Astrocyte (in vitro differentiated cells and primary cell): ENCODE measurements at regions not wholly inside any gene's neighbourhood (a gene's known extent, or its start where the extent isn't known, plus 50 kb on each side); places are given as distances from the start of the nearest gene placed in this dataset.

ENCODE experiments used
- DNase-seq: peaks from one replicate; pipeline ENCODE4 v3.0.0-alpha.2; 2010; ENCODE audit warnings: low read depth
- FAIRE-seq: peaks from 2 replicates; lab custom pipeline; 2011; peaks lifted over from hg19 to GRCh38; lab: Jason Lieb, UNC
- H2AFZ ChIP-seq: 2 replicates; pipeline ENCODE4 v1.6.0; 2012; ENCODE audit warnings: low read depth, low read length, inconsistent platforms
- H3K27ac ChIP-seq: 2 replicates; pipeline ENCODE4 v1.5.1; 2011; ENCODE audit warnings: low read depth, low read length, inconsistent platforms
- H3K27me3 ChIP-seq: 2 replicates; pipeline ENCODE4 v1.6.0; 2011; ENCODE audit warnings: low read length, inconsistent platforms; ENCODE audit not compliant: insufficient read depth
- H3K36me3 ChIP-seq: 2 replicates; pipeline ENCODE4 v1.5.1; 2011; ENCODE audit warnings: low read length, inconsistent platforms; ENCODE audit not compliant: insufficient read depth
- H3K4me1 ChIP-seq: 2 replicates; pipeline ENCODE4 v1.5.1; 2011; ENCODE audit warnings: low read length, inconsistent platforms; ENCODE audit not compliant: insufficient read depth
- H3K4me2 ChIP-seq: 2 replicates; pipeline ENCODE4 v1.6.0; 2012; ENCODE audit warnings: low read length, inconsistent platforms
- H3K4me3 ChIP-seq: 2 replicates; pipeline ENCODE4 v1.5.1; 2011; ENCODE audit warnings: low read depth, mild to moderate bottlenecking, low read length, inconsistent platforms; ENCODE audit not compliant: insufficient read depth
- H3K79me2 ChIP-seq: 2 replicates; pipeline ENCODE4 v1.6.0; 2012; ENCODE audit warnings: mild to moderate bottlenecking, low read length, inconsistent platforms; ENCODE audit not compliant: insufficient read depth
- H3K9ac ChIP-seq: 2 replicates; pipeline ENCODE4 v1.6.0; 2012; ENCODE audit warnings: mild to moderate bottlenecking, low read length, inconsistent platforms
- H3K9me3 ChIP-seq: 2 replicates; pipeline ENCODE4 v1.5.1; 2012; ENCODE audit warnings: low read depth, mild to moderate bottlenecking, low read length, inconsistent platforms; ENCODE audit not compliant: insufficient read depth
- H4K20me1 ChIP-seq: 2 replicates; pipeline ENCODE4 v1.6.0; 2012; ENCODE audit warnings: low read length, inconsistent platforms; ENCODE audit not compliant: insufficient read depth
- H3K27ac Mint-ChIP-seq: one replicate; pipeline ENCODE4 v1.8.0; 2021; ENCODE audit warnings: mild to moderate bottlenecking, mixed read lengths; ENCODE audit not compliant: unreplicated experiment
- H3K27me3 Mint-ChIP-seq: one replicate; pipeline ENCODE4 v1.8.0; 2021; ENCODE audit warnings: low read depth, mixed read lengths; ENCODE audit not compliant: unreplicated experiment
- H3K36me3 Mint-ChIP-seq: one replicate; pipeline ENCODE4 v1.8.0; 2021; ENCODE audit warnings: low read depth, mixed read lengths; ENCODE audit not compliant: unreplicated experiment
- H3K4me1 Mint-ChIP-seq: one replicate; pipeline ENCODE4 v1.8.0; 2021; ENCODE audit warnings: low read depth, mixed read lengths; ENCODE audit not compliant: unreplicated experiment
- H3K4me3 Mint-ChIP-seq: one replicate; pipeline ENCODE4 v1.8.0; 2021; ENCODE audit warnings: mild to moderate bottlenecking, moderate library complexity, mixed read lengths; ENCODE audit not compliant: unreplicated experiment
- H3K9me3 Mint-ChIP-seq: one replicate; pipeline ENCODE4 v1.8.0; 2021; ENCODE audit warnings: mild to moderate bottlenecking, mixed read lengths; ENCODE audit not compliant: unreplicated experiment
- CTCF ChIP-seq: IDR thresholded peaks from 2 replicates; pipeline ENCODE4 v1.5.1; 2011; ENCODE audit warnings: low read depth, mild to moderate bottlenecking, inconsistent platforms, low read length, moderate library complexity; ENCODE audit not compliant: insufficient read depth
- EZH2 ChIP-seq: IDR thresholded peaks from 2 replicates; pipeline ENCODE4 v1.6.1; 2012; ENCODE audit warnings: mild to moderate bottlenecking, low read length, inconsistent platforms; ENCODE audit not compliant: insufficient read depth

- no peak for FAIRE-seq
Measured at GRCh38 chr1:38179483-38179882, 132.9 kb upstream of the POU3F1 start.

GRCh38 chr1:38178216-38178615, 131.6 kb upstream of the POU3F1 start:
- H3K4me1 Mint-ChIP-seq: peaks cover 5% of the 10 kb centered on the region
- no peaks in the 10 kb centered on the region for H3K36me3 ChIP-seq
- no peak overlapping the region for H3K9ac ChIP-seq
- H3K4me2 ChIP-seq: no peak overlapping the region
- peaks cover 12% of the 10 kb centered on the region for H3K27me3 Mint-ChIP-seq
- H2AFZ ChIP-seq: no peak overlapping the region
- no peak overlapping the region for H3K27ac ChIP-seq
- no peak overlapping the region for H3K4me3 Mint-ChIP-seq
- peaks cover 6% of the 10 kb centered on the region for H3K4me1 ChIP-seq
- FAIRE-seq (no peak), DNase-seq (no peak)
- no peaks in the 10 kb centered on the region for H3K9me3 ChIP-seq
- H3K27me3 ChIP-seq: peaks cover 9% of the 10 kb centered on the region
- H3K27ac Mint-ChIP-seq: no peak overlapping the region
- H3K79me2 ChIP-seq: no peaks in the 10 kb centered on the region
- no peak for TF ChIP-seq CTCF
- TF ChIP-seq EZH2: no peak
- no peak overlapping the region for H3K4me3 ChIP-seq
- H3K36me3 Mint-ChIP-seq: no peaks in the 10 kb centered on the region
- H3K9me3 Mint-ChIP-seq: peaks cover 8% of the 10 kb centered on the region
- H4K20me1 ChIP-seq: no peaks in the 10 kb centered on the region

More at GRCh38 chr1:38179483-38179882, 132.9 kb upstream of the POU3F1 start:
- no peak overlapping the region for H2AFZ ChIP-seq
- no peak overlapping the region for H3K27ac ChIP-seq
- no peaks in the 10 kb centered on the region for H3K36me3 ChIP-seq
- no peak overlapping the region for H3K4me2 ChIP-seq
- no peaks in the 10 kb centered on the region for H3K27me3 ChIP-seq
- Mint-ChIP-seq H3K4me1 (peaks cover 9% of the 10 kb centered on the region), H3K36me3 (no peaks in the 10 kb centered on the region), H3K4me3 (no peak overlapping the region), H3K27ac (no peak overlapping the region), H3K9me3 (peaks cover 8% of the 10 kb centered on the region), H3K27me3 (peaks cover 12% of the 10 kb centered on the region)
- no peak overlapping the region for H3K9ac ChIP-seq
- peaks cover 8% of the 10 kb centered on the region for H3K4me1 ChIP-seq
- no peak overlapping the region for H3K4me3 ChIP-seq
- DNase-seq: no peak
- TF ChIP-seq CTCF (no peak), EZH2 (no peak)
- H4K20me1 ChIP-seq: no peaks in the 10 kb centered on the region
- H3K9me3 ChIP-seq: no peaks in the 10 kb centered on the region
- no peaks in the 10 kb centered on the region for H3K79me2 ChIP-seq

GRCh38 chr1:38175121-38175520, 128.5 kb upstream of the POU3F1 start:
- FAIRE-seq: no peak
- no peaks in the 10 kb centered on the region for H3K9me3 ChIP-seq
- no peaks in the 10 kb centered on the region for H3K4me1 ChIP-seq

More at GRCh38 chr1:38175121-38175520, 128.5 kb upstream of the POU3F1 start:
- Mint-ChIP-seq H3K36me3 (no peaks in the 10 kb centered on the region), H3K27me3 (peaks cover 16% of the 10 kb centered on the region), H3K9me3 (no peaks in the 10 kb centered on the region), H3K4me3 (no peak overlapping the region), H3K27ac (peak overlapping the region; percentile 7), H3K4me1 (peaks cover 6% of the 10 kb centered on the region)
- Histone ChIP-seq H4K20me1 (no peaks in the 10 kb centered on the region), H3K27ac (no peak overlapping the region), H3K79me2 (no peaks in the 10 kb centered on the region), H3K4me3 (no peak overlapping the region), H2AFZ (no peak overlapping the region), H3K4me2 (no peak overlapping the region), H3K36me3 (no peaks in the 10 kb centered on the region), H3K27me3 (peaks cover 9% of the 10 kb centered on the region), H3K9ac (no peak overlapping the region)
- no peak for DNase-seq
- no peak for TF ChIP-seq CTCF
- TF ChIP-seq EZH2: no peak
